WTC11 (cell line): ENCODE measurements at regions not wholly inside any gene's neighbourhood (a gene's known extent, or its start where the extent isn't known, plus 50 kb on each side); places are given as distances from the start of the nearest gene placed in this dataset.
"Not testable (repeated sequence)": the region's sequence is repeated elsewhere in the genome, so short reads cannot be mapped to it uniquely, and the experiment has no call there.

ENCODE experiments used
- ATAC-seq: fragments of 200-7000 bp; cut with Tn5 transposase; 2 replicates; pipeline ENCODE4 v1.10.0; 2021; ENCODE audit warnings: mild to moderate bottlenecking, moderate library complexity
- CTCF ChIA-PET: fragments of 300-600 bp; sonication (Branson Sonifier 250); formaldehyde crosslinking; loops from one replicate; lab custom pipeline; 2021; ENCODE audit warnings: antibody characterized with exemption; lab: Charles Lee
- POLR2A ChIA-PET: fragments of 350-600 bp; sonication (Branson Sonifier 250); formaldehyde crosslinking; loops from one replicate; lab custom pipeline; 2021; ENCODE audit warnings: antibody characterized with exemption; lab: Charles Lee
- DNase-seq: peaks from one replicate; pipeline ENCODE4 v3.0.0; 2021; ENCODE audit warnings: low spot score
- H3K27ac Mint-ChIP-seq: 2 replicates; pipeline ENCODE4 v1.8.0; 2021; ENCODE audit warnings: mixed read lengths
- H3K27me3 Mint-ChIP-seq: 2 replicates; pipeline ENCODE4 v1.8.0; 2021; ENCODE audit warnings: low read depth, mild to moderate bottlenecking, moderate library complexity, mixed read lengths
- H3K36me3 Mint-ChIP-seq: 2 replicates; pipeline ENCODE4 v1.8.0; 2021; ENCODE audit warnings: mixed read lengths
- H3K4me1 Mint-ChIP-seq: 2 replicates; pipeline ENCODE4 v1.8.0; 2022; ENCODE audit warnings: mixed read lengths
- H3K4me3 Mint-ChIP-seq: 2 replicates; pipeline ENCODE4 v1.8.0; 2021; ENCODE audit warnings: mild to moderate bottlenecking, moderate library complexity, mixed read lengths
- H3K9me3 Mint-ChIP-seq: 2 replicates; pipeline ENCODE4 v1.8.0; 2021; ENCODE audit warnings: mixed read lengths
- ARID4B ChIP-seq: sonication (generic); formaldehyde crosslinking; IDR thresholded peaks from 2 replicates; pipeline ENCODE4 v1.8.0; 2023; ENCODE audit warnings: missing genetic modification reagents, mild to moderate bottlenecking, borderline replicate concordance
- E2F4 ChIP-seq: sonication (generic); formaldehyde crosslinking; IDR thresholded peaks from 2 replicates; pipeline ENCODE4 v1.8.1; 2022; ENCODE audit warnings: low read depth, mild to moderate bottlenecking, moderate library complexity, missing genetic modification reagents, borderline replicate concordance
- ELF4 ChIP-seq: sonication (generic); formaldehyde crosslinking; IDR thresholded peaks from 2 replicates; pipeline ENCODE4 v1.8.1; 2022; ENCODE audit warnings: low read depth, mild to moderate bottlenecking, moderate library complexity, missing genetic modification reagents
- EMX1 ChIP-seq: fragments of 250-450 bp; sonication (Bioruptor Pico); IDR thresholded peaks from 2 replicates; pipeline ENCODE4 v1.8.0; 2021; ENCODE audit warnings: mild to moderate bottlenecking
- FOXK1 ChIP-seq: sonication (generic); formaldehyde crosslinking; IDR thresholded peaks from 2 replicates; pipeline ENCODE4 v1.8.0; 2022; ENCODE audit warnings: mild to moderate bottlenecking, moderate library complexity, missing genetic modification reagents
- GABPB1 ChIP-seq: sonication (generic); formaldehyde crosslinking; IDR thresholded peaks from 2 replicates; pipeline ENCODE4 v1.8.1; 2023; ENCODE audit warnings: mild to moderate bottlenecking, missing genetic modification reagents
- JAZF1 ChIP-seq: fragments of 250-450 bp; sonication (Bioruptor Pico); IDR thresholded peaks from 2 replicates; pipeline ENCODE4 v1.9.0; 2021; ENCODE audit warnings: moderate library complexity, mild to moderate bottlenecking, inconsistent platforms
- MAX ChIP-seq: sonication (generic); formaldehyde crosslinking; IDR thresholded peaks from 2 replicates; pipeline ENCODE4 v1.8.0; 2022; ENCODE audit warnings: mild to moderate bottlenecking, missing genetic modification reagents
- RORB ChIP-seq: fragments of 250-450 bp; sonication (Bioruptor Pico); IDR thresholded peaks from 2 replicates; pipeline ENCODE4 v1.9.0; 2021; ENCODE audit warnings: mild to moderate bottlenecking
- SMAD3 ChIP-seq: sonication (generic); formaldehyde crosslinking; IDR thresholded peaks from 2 replicates; pipeline ENCODE4 v1.8.0; 2022; ENCODE audit warnings: missing genetic modification reagents, mild to moderate bottlenecking, borderline replicate concordance
- SP1 ChIP-seq: sonication (generic); formaldehyde crosslinking; conservative IDR thresholded peaks from 2 replicates; pipeline ENCODE4 v1.8.1; 2022; ENCODE audit warnings: missing genetic modification reagents
- TEAD1 ChIP-seq: sonication (generic); formaldehyde crosslinking; IDR thresholded peaks from 2 replicates; pipeline ENCODE4 v1.8.0; 2022; ENCODE audit warnings: mild to moderate bottlenecking, missing genetic modification reagents
- ZBTB43 ChIP-seq: sonication (generic); formaldehyde crosslinking; IDR thresholded peaks from 2 replicates; pipeline ENCODE4 v1.8.1; 2023; ENCODE audit warnings: mild to moderate bottlenecking, missing genetic modification reagents
- ZNF281 ChIP-seq: sonication (generic); formaldehyde crosslinking; IDR thresholded peaks from 2 replicates; pipeline ENCODE4 v1.8.0; 2023; ENCODE audit warnings: mild to moderate bottlenecking, missing genetic modification reagents
- ZNF317 ChIP-seq: sonication (generic); formaldehyde crosslinking; IDR thresholded peaks from 2 replicates; pipeline ENCODE4 v1.8.1; 2023; ENCODE audit warnings: low read depth, mild to moderate bottlenecking, moderate library complexity, missing genetic modification reagents, borderline replicate concordance

GRCh38 chr19:34620134-34620533 lies 56.8 kb downstream of the SCGB2B2 start:
- H3K4me1 Mint-ChIP-seq, CTCF ChIA-PET, H3K27ac Mint-ChIP-seq, POLR2A ChIA-PET, ATAC-seq, H3K4me3 Mint-ChIP-seq, H3K27me3 Mint-ChIP-seq, DNase-seq: not testable (repeated sequence)
- Mint-ChIP-seq H3K9me3 (peaks cover 67% of the 10 kb centered on the region), H3K36me3 (peaks cover 21% of the 10 kb centered on the region)

GRCh38 chr19:34618410-34618809 lies 58.5 kb downstream of the SCGB2B2 start:
- H3K4me1 Mint-ChIP-seq, result no peaks in the 10 kb centered on the region
- peaks cover 14% of the 10 kb centered on the region for H3K27me3 Mint-ChIP-seq
- no peak for DNase-seq
- ChIA-PET CTCF (no interaction called here), POLR2A (no interaction called here)
- peaks cover 70% of the 10 kb centered on the region for H3K9me3 Mint-ChIP-seq
- no peak for TF ChIP-seq ZNF317 (CRISPR knock-in tag)
- no peak for TF ChIP-seq SMAD3 (CRISPR knock-in tag)
- no peak for TF ChIP-seq ZNF281 (CRISPR knock-in tag)
- TF ChIP-seq MAX (CRISPR knock-in tag), result no peak
- no peak for TF ChIP-seq ARID4B
- TF ChIP-seq FOXK1 (CRISPR knock-in tag), result no peak
- no peak for TF ChIP-seq TEAD1 (CRISPR knock-in tag)
- no peak for TF ChIP-seq GABPB1 (CRISPR knock-in tag)
- TF ChIP-seq JAZF1 (CRISPR knock-in tag), result no peak
- TF ChIP-seq ELF4 (CRISPR knock-in tag), result no peak
- TF ChIP-seq SP1, result no peak
- no peak overlapping the region for H3K4me3 Mint-ChIP-seq
- H3K36me3 Mint-ChIP-seq, result peaks cover 23% of the 10 kb centered on the region
- H3K27ac Mint-ChIP-seq, result no peak overlapping the region
- ATAC-seq, result no peak

GRCh38 chr19:34617996-34618395 lies 59.0 kb downstream of the SCGB2B2 start:
- H3K4me1 Mint-ChIP-seq, POLR2A ChIA-PET, DNase-seq, H3K4me3 Mint-ChIP-seq, ATAC-seq, CTCF ChIA-PET, H3K27ac Mint-ChIP-seq: not testable (repeated sequence)
- H3K9me3 Mint-ChIP-seq, result peaks cover 70% of the 10 kb centered on the region
- peaks cover 14% of the 10 kb centered on the region for H3K27me3 Mint-ChIP-seq
- H3K36me3 Mint-ChIP-seq, result peaks cover 27% of the 10 kb centered on the region

- Mint-ChIP-seq H3K27me3 (peaks cover 3% of the 10 kb centered on the region), H3K9me3 (peaks cover 24% of the 10 kb centered on the region), H3K27ac (no peak overlapping the region), H3K4me1 (no peaks in the 10 kb centered on the region), H3K4me3 (no peak overlapping the region), H3K36me3 (no peaks in the 10 kb centered on the region)
- ATAC-seq, result no peak
- TF ChIP-seq E2F4 (CRISPR knock-in tag), result no peak
- no peak for TF ChIP-seq EMX1 (CRISPR knock-in tag)
- TF ChIP-seq RORB (CRISPR knock-in tag), result no peak
- no peak for TF ChIP-seq ZBTB43 (CRISPR knock-in tag)
- ChIA-PET CTCF (interaction anchor here (0.5 kb wide), 1 partner anchor 452 kb away, joined by 3 read pairs; no protein-coding TSS in a partner anchor), POLR2A (no interaction called here)
- no peak for DNase-seq
These were observed 74.0 kb downstream of the SCGB2B2 start for GRCh38 chr19:34603003-34603402.
